ENCODE measurements at regions not wholly inside any gene's neighbourhood (a gene's known extent, or its start where the extent isn't known, plus 50 kb on each side); places are given as distances from the start of the nearest gene placed in this dataset.

DNA sequence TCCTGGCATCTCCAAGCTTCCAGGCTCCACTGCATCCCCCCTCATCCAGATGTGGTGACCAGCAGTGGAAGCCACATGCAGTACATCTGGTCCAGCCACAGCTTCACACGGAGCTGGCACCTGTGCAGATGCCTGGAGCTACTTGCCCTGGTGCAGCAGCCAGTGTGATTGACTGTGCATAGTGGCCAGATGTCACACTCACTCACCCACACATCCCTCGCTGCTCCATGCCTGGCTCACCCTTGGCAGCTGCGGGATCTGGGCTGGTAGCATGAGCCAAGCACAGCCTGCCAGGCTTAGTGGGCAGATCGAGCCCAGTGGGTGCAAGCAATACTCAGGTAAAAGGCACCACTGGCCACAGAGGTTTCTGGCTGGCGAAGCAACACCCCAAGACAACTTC lies 398.0 kb upstream of the CNTN4 start:
- H3K79me2 ChIP-seq (ENCODE audit: control insufficient read depth, insufficient read depth, low read length), result no peaks in the 10 kb centered on the region
- DNase-seq (ENCODE audit: low read depth in 2 of 2), result no peak
- no peak overlapping the region for H2AFZ ChIP-seq (ENCODE audit: low read length)
- no peaks in the 10 kb centered on the region for H3K27me3 ChIP-seq (ENCODE audit: control insufficient read depth, insufficient read depth, low read length)
- H3K36me3 ChIP-seq (ENCODE audit: control insufficient read depth, insufficient read depth, low read length), result no peaks in the 10 kb centered on the region
- no peaks in the 10 kb centered on the region for H3K9me3 ChIP-seq (ENCODE audit: control insufficient read depth, insufficient read depth, low read depth, low read length)
- H3K4me1 ChIP-seq (ENCODE audit: control insufficient read depth, extremely low read depth, insufficient read depth, low read length), result no peaks in the 10 kb centered on the region
- no peaks in the 10 kb centered on the region for H4K20me1 ChIP-seq (ENCODE audit: control insufficient read depth, extremely low read depth, insufficient read depth, low read length)
- TF ChIP-seq, protein P1, sequence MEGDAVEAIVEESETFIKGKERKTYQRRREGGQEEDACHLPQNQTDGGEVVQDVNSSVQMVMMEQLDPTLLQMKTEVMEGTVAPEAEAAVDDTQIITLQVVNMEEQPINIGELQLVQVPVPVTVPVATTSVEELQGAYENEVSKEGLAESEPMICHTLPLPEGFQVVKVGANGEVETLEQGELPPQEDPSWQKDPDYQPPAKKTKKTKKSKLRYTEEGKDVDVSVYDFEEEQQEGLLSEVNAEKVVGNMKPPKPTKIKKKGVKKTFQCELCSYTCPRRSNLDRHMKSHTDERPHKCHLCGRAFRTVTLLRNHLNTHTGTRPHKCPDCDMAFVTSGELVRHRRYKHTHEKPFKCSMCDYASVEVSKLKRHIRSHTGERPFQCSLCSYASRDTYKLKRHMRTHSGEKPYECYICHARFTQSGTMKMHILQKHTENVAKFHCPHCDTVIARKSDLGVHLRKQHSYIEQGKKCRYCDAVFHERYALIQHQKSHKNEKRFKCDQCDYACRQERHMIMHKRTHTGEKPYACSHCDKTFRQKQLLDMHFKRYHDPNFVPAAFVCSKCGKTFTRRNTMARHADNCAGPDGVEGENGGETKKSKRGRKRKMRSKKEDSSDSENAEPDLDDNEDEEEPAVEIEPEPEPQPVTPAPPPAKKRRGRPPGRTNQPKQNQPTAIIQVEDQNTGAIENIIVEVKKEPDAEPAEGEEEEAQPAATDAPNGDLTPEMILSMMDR (conservative IDR thresholded peaks at IDR 0.05 in 1 of 2, IDR thresholded peaks at IDR 0.05 in 1 of 2; ENCODE audit: low read depth in 1 of 2, low read length in 2 of 2), result no peak
- no peak for TF ChIP-seq EZH2 (IDR thresholded peaks at IDR 0.05; ENCODE audit: low read length, missing control alignments)
- H3K27ac ChIP-seq (ENCODE audit: insufficient read depth, low read length), result no peak overlapping the region
- H3K4me2 ChIP-seq (ENCODE audit: extremely low read depth, insufficient read depth, low read length), result no peak overlapping the region
- H3K4me3 ChIP-seq (replicated peaks in 1 of 4; ENCODE audit: control extremely low read depth in 1 of 4, insufficient read depth in 1 of 4, low read depth in 3 of 4, low read length in 4 of 4), result no peak overlapping the region
- no peak overlapping the region for H3K9ac ChIP-seq (ENCODE audit: insufficient read depth, low read length)

DNA sequence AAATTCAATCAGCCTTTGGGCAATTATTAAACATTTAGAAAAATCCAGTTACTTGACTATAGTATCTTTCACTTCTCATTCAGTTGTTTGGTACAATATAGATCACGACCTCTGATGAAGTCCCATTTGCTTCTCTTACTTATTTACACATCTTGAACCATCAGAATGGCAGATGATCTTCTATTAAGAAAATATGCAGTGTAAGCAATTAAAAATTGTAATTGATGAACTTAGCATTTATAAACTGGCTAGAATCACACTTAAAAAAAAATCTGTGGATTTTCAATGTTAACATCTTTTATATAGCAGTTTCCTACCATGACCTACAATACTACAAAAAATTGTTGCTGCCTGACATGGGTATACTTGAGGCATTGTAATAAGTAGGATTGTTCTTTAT lies 395.5 kb upstream of the CNTN4 start:
- no peak overlapping the region for H3K4me2 ChIP-seq (ENCODE audit: extremely low read depth, insufficient read depth, low read length)
- no peaks in the 10 kb centered on the region for H3K27me3 ChIP-seq (ENCODE audit: control insufficient read depth, insufficient read depth, low read length)
- no peak for DNase-seq (ENCODE audit: low read depth in 2 of 2)
- TF ChIP-seq EZH2 (IDR thresholded peaks at IDR 0.05; ENCODE audit: low read length, missing control alignments), result no peak
- TF ChIP-seq, protein P1 (conservative IDR thresholded peaks at IDR 0.05 in 1 of 2, IDR thresholded peaks at IDR 0.05 in 1 of 2; ENCODE audit: low read depth in 1 of 2, low read length in 2 of 2), result no peak
- no peaks in the 10 kb centered on the region for H4K20me1 ChIP-seq (ENCODE audit: control insufficient read depth, extremely low read depth, insufficient read depth, low read length)
- no peak overlapping the region for H2AFZ ChIP-seq (ENCODE audit: low read length)
- no peak overlapping the region for H3K4me3 ChIP-seq (replicated peaks in 1 of 4; ENCODE audit: control extremely low read depth in 1 of 4, insufficient read depth in 1 of 4, low read depth in 3 of 4, low read length in 4 of 4)
- no peak overlapping the region for H3K27ac ChIP-seq (ENCODE audit: insufficient read depth, low read length)
- no peaks in the 10 kb centered on the region for H3K79me2 ChIP-seq (ENCODE audit: control insufficient read depth, insufficient read depth, low read length)
- no peaks in the 10 kb centered on the region for H3K36me3 ChIP-seq (ENCODE audit: control insufficient read depth, insufficient read depth, low read length)
- H3K9ac ChIP-seq (ENCODE audit: insufficient read depth, low read length), result no peak overlapping the region
- no peaks in the 10 kb centered on the region for H3K9me3 ChIP-seq (ENCODE audit: control insufficient read depth, insufficient read depth, low read depth, low read length)
- H3K4me1 ChIP-seq (ENCODE audit: control insufficient read depth, extremely low read depth, insufficient read depth, low read length), result no peaks in the 10 kb centered on the region

DNA sequence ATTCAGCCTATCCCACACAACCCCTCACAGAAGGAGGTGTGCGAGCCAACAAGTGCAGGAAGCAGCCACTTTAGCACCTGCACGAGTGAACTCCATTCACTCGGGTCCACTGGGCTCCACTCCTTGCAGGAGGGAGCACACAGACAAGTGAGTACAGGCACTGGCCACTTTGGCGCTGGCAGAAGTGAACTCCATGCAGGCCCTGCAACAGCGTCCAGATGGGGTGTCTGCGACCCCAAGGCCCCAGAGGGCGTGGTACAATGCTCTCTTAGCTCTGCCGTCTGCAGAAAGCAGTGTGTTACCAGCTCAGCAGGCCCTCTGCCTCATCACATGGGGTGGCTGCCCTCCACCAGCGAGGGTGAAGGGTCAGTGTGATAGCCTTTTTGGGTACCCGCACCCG lies 388.0 kb upstream of the CNTN4 start:
- Histone ChIP-seq H3K4me1 (ENCODE audit: control insufficient read depth, extremely low read depth, insufficient read depth, low read length) (no peaks in the 10 kb centered on the region), H3K4me3 (replicated peaks in 1 of 4; ENCODE audit: control extremely low read depth in 1 of 4, insufficient read depth in 1 of 4, low read depth in 3 of 4, low read length in 4 of 4) (no peak overlapping the region), H3K4me2 (ENCODE audit: extremely low read depth, insufficient read depth, low read length) (no peak overlapping the region), H3K36me3 (ENCODE audit: control insufficient read depth, insufficient read depth, low read length) (no peaks in the 10 kb centered on the region), H2AFZ (ENCODE audit: low read length) (no peak overlapping the region), H4K20me1 (ENCODE audit: control insufficient read depth, extremely low read depth, insufficient read depth, low read length) (no peaks in the 10 kb centered on the region), H3K9ac (ENCODE audit: insufficient read depth, low read length) (no peak overlapping the region), H3K79me2 (ENCODE audit: control insufficient read depth, insufficient read depth, low read length) (no peaks in the 10 kb centered on the region), H3K27ac (ENCODE audit: insufficient read depth, low read length) (no peak overlapping the region), H3K27me3 (ENCODE audit: control insufficient read depth, insufficient read depth, low read length) (no peaks in the 10 kb centered on the region), H3K9me3 (ENCODE audit: control insufficient read depth, insufficient read depth, low read depth, low read length) (no peaks in the 10 kb centered on the region)
- TF ChIP-seq, protein P1 (conservative IDR thresholded peaks at IDR 0.05 in 1 of 2, IDR thresholded peaks at IDR 0.05 in 1 of 2; ENCODE audit: low read depth in 1 of 2, low read length in 2 of 2), result no peak
- no peak for TF ChIP-seq EZH2 (IDR thresholded peaks at IDR 0.05; ENCODE audit: low read length, missing control alignments)
- DNase-seq (ENCODE audit: low read depth in 2 of 2), result no peak

Measured in fibroblast of lung (primary cell).